ENCODE measurements at regions not wholly inside any gene's neighbourhood (a gene's known extent, or its start where the extent isn't known, plus 50 kb on each side); places are given as distances from the start of the nearest gene placed in this dataset.

GRCh38 chr6:44665683-44666082 is 278.2 kb downstream of the CDC5L start:
- no peak for DNase-seq
- Histone ChIP-seq H3K4me1 (ENCODE audit: insufficient read depth) (peaks cover 5% of the 10 kb centered on the region), H3K27ac (no peak overlapping the region), H3K36me3 (no peaks in the 10 kb centered on the region), H3K27me3 (no peaks in the 10 kb centered on the region), H3K4me3 (no peak overlapping the region), H3K9me3 (no peaks in the 10 kb centered on the region)
- WGBS, 3 donors, result 93 to 97% (median 96%) methylated on average over 9 of the region's 9 CpGs
- intact Hi-C loops (cut with DNase I), result loop anchor here in 1 of 4 donors (10.0 kb wide), 1 partner anchor 749 kb away; no protein-coding TSS in a partner anchor
- TF ChIP-seq CTCF (IDR thresholded peaks at IDR 0.05) (no peak), EP300 (IDR thresholded peaks at IDR 0.05) (no peak), POLR2A (IDR thresholded peaks at IDR 0.05) (no peak)

- WGBS, 3 donors, result 93 to 98% (median 93%) methylated on average over 3 of the region's 3 CpGs
- peaks cover 5% of the 10 kb centered on the region for H3K4me1 ChIP-seq (ENCODE audit: insufficient read depth)
- DNase-seq, result no peak
- no peaks in the 10 kb centered on the region for H3K9me3 ChIP-seq
- no peak for TF ChIP-seq EP300 (IDR thresholded peaks at IDR 0.05)
- no peak for TF ChIP-seq POLR2A (IDR thresholded peaks at IDR 0.05)
- TF ChIP-seq CTCF (IDR thresholded peaks at IDR 0.05), result no peak
- no peaks in the 10 kb centered on the region for H3K36me3 ChIP-seq
- H3K27me3 ChIP-seq, result no peaks in the 10 kb centered on the region
- H3K27ac ChIP-seq, result no peak overlapping the region
- intact Hi-C loops (cut with DNase I), result loop anchor here in 1 of 4 donors (10.0 kb wide), 1 partner anchor 748 kb away; no protein-coding TSS in a partner anchor
- no peak overlapping the region for H3K4me3 ChIP-seq
These were observed 278.8 kb downstream of the CDC5L start for GRCh38 chr6:44666324-44666723.

GRCh38 chr6:44667226-44667625 is 279.7 kb downstream of the CDC5L start:
- peaks cover 5% of the 10 kb centered on the region for H3K4me1 ChIP-seq (ENCODE audit: insufficient read depth)
- TF ChIP-seq CTCF (IDR thresholded peaks at IDR 0.05) (no peak), POLR2A (IDR thresholded peaks at IDR 0.05) (no peak), EP300 (IDR thresholded peaks at IDR 0.05) (no peak)
- no peaks in the 10 kb centered on the region for H3K9me3 ChIP-seq
- 9 to 11% (median 10%) methylated on average over 3 of the region's 3 CpGs for WGBS, 3 donors
- H3K36me3 ChIP-seq, result no peaks in the 10 kb centered on the region
- no peak overlapping the region for H3K27ac ChIP-seq
- H3K4me3 ChIP-seq, result no peak overlapping the region
- H3K27me3 ChIP-seq, result no peaks in the 10 kb centered on the region
- DNase-seq, result no peak
- intact Hi-C loops (cut with DNase I), result loop anchor here in 1 of 4 donors (10.0 kb wide), 1 partner anchor 748 kb away; no protein-coding TSS in a partner anchor

GRCh38 chr6:44667668-44668390 is 280.3 kb downstream of the CDC5L start:
- no peaks in the 10 kb centered on the region for H3K36me3 ChIP-seq
- intact Hi-C loops (cut with DNase I), result loop anchor here in 1 of 4 donors (10.0 kb wide), 1 partner anchor 747 kb away; no protein-coding TSS in a partner anchor
- no peaks in the 10 kb centered on the region for H3K9me3 ChIP-seq
- TF ChIP-seq EP300 (IDR thresholded peaks at IDR 0.05), result no peak
- no peak for TF ChIP-seq POLR2A (IDR thresholded peaks at IDR 0.05)
- TF ChIP-seq CTCF (IDR thresholded peaks at IDR 0.05), result no peak
- H3K4me3 ChIP-seq, result no peak overlapping the region
- DNase-seq, result no peak
- peaks cover 5% of the 10 kb centered on the region for H3K4me1 ChIP-seq (ENCODE audit: insufficient read depth)
- WGBS, 3 donors, result 63 to 69% (median 63%) methylated on average over 9 of the region's 9 CpGs
- no peaks in the 10 kb centered on the region for H3K27me3 ChIP-seq
- H3K27ac ChIP-seq, result no peak overlapping the region
